Mesenchymal stem cell (in vitro differentiated cells and primary cell): ENCODE measurements at regions not wholly inside any gene's neighbourhood (a gene's known extent, or its start where the extent isn't known, plus 50 kb on each side); places are given as distances from the start of the nearest gene placed in this dataset.

Source experiments
- DNase-seq: peaks from one replicate; pipeline ENCODE4 v3.0.0-alpha.2; 2013
- H2AFZ ChIP-seq: one replicate; pipeline ENCODE4 v1.6.1; 2013; ENCODE audit warnings: low read depth, mild to moderate bottlenecking, control low read depth, inconsistent platforms, low read length, moderate library complexity
- H2AK5ac ChIP-seq: 2 replicates; pipeline ENCODE4 v1.6.1; 2013; ENCODE audit warnings: low read length, moderate library complexity, mild to moderate bottlenecking, inconsistent platforms; ENCODE audit not compliant: severe bottlenecking
- H2BK120ac ChIP-seq: one replicate; pipeline ENCODE4 v1.6.1; 2013; ENCODE audit warnings: low read depth, mild to moderate bottlenecking, inconsistent platforms, low read length, moderate library complexity
- H2BK12ac ChIP-seq, 2 experiments: one replicate each; pipeline ENCODE4 v1.6.1; 2013; ENCODE audit warnings: inconsistent platforms in 2 of 2, low read length in 2 of 2, mild to moderate bottlenecking in 2 of 2, moderate library complexity in 2 of 2, control low read depth in 1 of 2
- H2BK15ac ChIP-seq: one replicate; pipeline ENCODE4 v1.6.1; 2013; ENCODE audit warnings: mild to moderate bottlenecking, low read depth, inconsistent platforms; ENCODE audit not compliant: poor library complexity, severe bottlenecking
- H2BK5ac ChIP-seq: 2 replicates; pipeline ENCODE4 v1.6.1; 2013; ENCODE audit warnings: low read depth, mild to moderate bottlenecking, low read length, control low read depth, inconsistent platforms; ENCODE audit not compliant: poor library complexity, severe bottlenecking
- H3K14ac ChIP-seq, 2 experiments: one replicate each; pipeline ENCODE4 v1.6.1; 2013; ENCODE audit warnings: inconsistent platforms in 2 of 2, low read length in 2 of 2, control low read depth in 1 of 2, mild to moderate bottlenecking in 1 of 2, moderate library complexity in 1 of 2
- H3K18ac ChIP-seq, 2 experiments: one replicate each; pipeline ENCODE4 v1.6.1; 2013; ENCODE audit warnings: inconsistent platforms in 2 of 2, low read length in 2 of 2, control low read depth in 1 of 2, low read depth in 1 of 2, mild to moderate bottlenecking in 1 of 2
- H3K23ac ChIP-seq, 2 experiments: one replicate each; pipeline ENCODE4 v1.6.1; 2013; ENCODE audit warnings: inconsistent platforms in 2 of 2, low read length in 2 of 2, mild to moderate bottlenecking in 2 of 2, moderate library complexity in 2 of 2, control low read depth in 1 of 2
- H3K27ac ChIP-seq: 2 replicates; pipeline ENCODE4 v1.5.1; 2013; ENCODE audit warnings: mild to moderate bottlenecking, moderate library complexity, low read length, control low read depth, inconsistent platforms; ENCODE audit not compliant: poor library complexity, severe bottlenecking
- H3K27me3 ChIP-seq, 2 experiments: 2 replicates each; pipeline versions ENCODE4 v1.6.1 to v1.7.0; 2013; ENCODE audit warnings: low read length in 2 of 2, mild to moderate bottlenecking in 2 of 2, moderate library complexity in 2 of 2, control low read depth in 1 of 2, inconsistent platforms in 1 of 2; ENCODE audit not compliant: control insufficient read depth in 1 of 2, insufficient read depth in 1 of 2
- H3K36me3 ChIP-seq, 2 experiments: 2 replicates each; pipeline versions ENCODE4 v1.6.1 to v1.7.0; 2013; ENCODE audit warnings: low read length in 2 of 2, control low read depth in 1 of 2, inconsistent platforms in 1 of 2, low read depth in 1 of 2, mild to moderate bottlenecking in 1 of 2; ENCODE audit not compliant: insufficient read depth in 2 of 2, control insufficient read depth in 1 of 2
- H3K4ac ChIP-seq, 2 experiments: one replicate each; pipeline ENCODE4 v1.6.1; 2013; ENCODE audit warnings: inconsistent platforms in 2 of 2, low read length in 2 of 2, mild to moderate bottlenecking in 2 of 2, moderate library complexity in 2 of 2, control low read depth in 1 of 2, low read depth in 1 of 2
- H3K4me1 ChIP-seq: 2 replicates; pipeline ENCODE4 v1.6.1; 2013; ENCODE audit warnings: low read depth, low read length, control low read depth; ENCODE audit not compliant: control insufficient read depth, insufficient read depth
- H3K4me2 ChIP-seq: 2 replicates; pipeline ENCODE4 v1.6.1; 2013; ENCODE audit warnings: low read length, mild to moderate bottlenecking, inconsistent platforms; ENCODE audit not compliant: poor library complexity, severe bottlenecking
- H3K4me3 ChIP-seq, 2 experiments: 2 replicates each; pipeline versions ENCODE4 v1.5.1 to v1.7.0; 2013; ENCODE audit warnings: low read length in 2 of 2, mild to moderate bottlenecking in 2 of 2, control low read depth in 1 of 2, low read depth in 1 of 2; ENCODE audit not compliant: insufficient read depth in 1 of 2
- H3K79me1 ChIP-seq: replicated peaks from 2 replicates; pipeline ENCODE4 v1.6.1; 2013; ENCODE audit warnings: mild to moderate bottlenecking, control low read depth, low read length, inconsistent platforms; ENCODE audit not compliant: poor library complexity, severe bottlenecking
- H3K9ac ChIP-seq: 2 replicates; pipeline ENCODE4 v1.7.0; 2013; ENCODE audit warnings: mild to moderate bottlenecking, low read length, moderate library complexity
- H3K9me3 ChIP-seq: 2 replicates; pipeline ENCODE4 v1.7.0; 2013; ENCODE audit warnings: mild to moderate bottlenecking, low read length; ENCODE audit not compliant: control insufficient read depth
- H4K8ac ChIP-seq: one replicate; pipeline ENCODE4 v1.6.1; 2013; ENCODE audit warnings: inconsistent platforms, mild to moderate bottlenecking, low read length, moderate library complexity
- H4K91ac ChIP-seq: one replicate; pipeline ENCODE4 v1.6.1; 2013; ENCODE audit warnings: mild to moderate bottlenecking, low read length, inconsistent platforms
- WGBS: methylation state at CpG from one replicate; pipeline ENCODE4 v1.1.7; 2013; ENCODE audit warnings: mixed read lengths; 5-methylcytosine and 5-hydroxymethylcytosine counted together

- no peak overlapping the region for H2AK5ac ChIP-seq
- H2BK120ac ChIP-seq: no peak overlapping the region
- H3K79me1 ChIP-seq: no peaks in the 10 kb centered on the region
- H3K4me3 ChIP-seq: no peak overlapping the region
- no peak overlapping the region for H3K4ac ChIP-seq
- no peak for DNase-seq
- H3K23ac ChIP-seq: no peak overlapping the region
- H2AFZ ChIP-seq: no peak overlapping the region
- no peaks in the 10 kb centered on the region for H3K4me1 ChIP-seq
- H3K36me3 ChIP-seq: no peaks in the 10 kb centered on the region
- no peak overlapping the region for H3K9ac ChIP-seq
- no peak overlapping the region for H2BK5ac ChIP-seq
- 81% methylated on average over 1 of the region's 1 CpG for WGBS
- no peak overlapping the region for H2BK12ac ChIP-seq
- H2BK15ac ChIP-seq: no peak overlapping the region
- H4K91ac ChIP-seq: no peak overlapping the region
- H3K18ac ChIP-seq: no peak overlapping the region
- H3K9me3 ChIP-seq: no peaks in the 10 kb centered on the region
- H4K8ac ChIP-seq: no peak overlapping the region
- no peaks in the 10 kb centered on the region for H3K27me3 ChIP-seq
- no peak overlapping the region for H3K4me2 ChIP-seq
- no peak overlapping the region for H3K14ac ChIP-seq
- H3K27ac ChIP-seq: no peak overlapping the region
These were observed 191.6 kb upstream of the E2F7 start for GRCh38 chr12:77256956-77257355.

GRCh38 chr12:77253321-77253720, 188.0 kb upstream of the E2F7 start:
- 80% methylated on average over 1 of the region's 2 CpGs for WGBS
- Histone ChIP-seq H3K79me1 (no peaks in the 10 kb centered on the region), H3K4me2 (no peak overlapping the region), H3K4me1 (no peaks in the 10 kb centered on the region), H3K27ac (no peak overlapping the region), H4K91ac (no peak overlapping the region), H2BK5ac (no peak overlapping the region), H3K14ac (no peak overlapping the region), H3K9ac (no peak overlapping the region), H2BK12ac (no peak overlapping the region), H3K23ac (no peak overlapping the region), H4K8ac (no peak overlapping the region), H3K9me3 (no peaks in the 10 kb centered on the region), H3K36me3 (no peaks in the 10 kb centered on the region), H2AK5ac (no peak overlapping the region), H3K18ac (no peak overlapping the region), H2BK120ac (no peak overlapping the region), H3K27me3 (no peaks in the 10 kb centered on the region), H3K4ac (no peak overlapping the region), H2BK15ac (no peak overlapping the region), H2AFZ (no peak overlapping the region), H3K4me3 (no peak overlapping the region)
- no peak for DNase-seq

DNA sequence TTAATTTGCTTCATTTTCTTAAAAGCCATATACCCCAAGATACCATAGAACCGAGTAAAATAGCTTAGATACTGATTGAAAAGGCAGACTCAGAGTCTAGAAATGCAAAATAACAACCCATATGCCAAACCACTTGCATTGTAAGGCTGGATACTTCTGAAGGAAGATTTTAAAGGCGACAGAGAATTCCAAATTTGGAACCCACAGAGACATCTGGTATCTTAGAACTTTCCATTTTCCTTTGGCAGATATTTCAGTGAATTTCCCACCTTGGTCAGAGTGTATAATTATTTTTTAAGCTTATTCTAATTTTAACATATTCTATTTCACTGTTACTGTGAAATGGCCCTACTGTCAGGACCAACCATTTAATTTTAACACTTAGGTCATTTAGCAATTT, 186.4 kb upstream of the E2F7 start:
- H3K27me3 ChIP-seq: no peaks in the 10 kb centered on the region
- H4K91ac ChIP-seq: no peak overlapping the region
- no peak overlapping the region for H2AFZ ChIP-seq
- H2AK5ac ChIP-seq: no peak overlapping the region
- no peak for DNase-seq
- no peak overlapping the region for H3K18ac ChIP-seq
- H3K4me2 ChIP-seq: no peak overlapping the region
- H2BK120ac ChIP-seq: no peak overlapping the region
- no peak overlapping the region for H3K27ac ChIP-seq
- no peak overlapping the region for H2BK5ac ChIP-seq
- WGBS: no CpG with 5 or more reads among the region's 2 CpGs
- no peak overlapping the region for H4K8ac ChIP-seq
- no peaks in the 10 kb centered on the region for H3K4me1 ChIP-seq
- H2BK12ac ChIP-seq: no peak overlapping the region
- H3K14ac ChIP-seq: no peak overlapping the region
- no peak overlapping the region for H2BK15ac ChIP-seq
- H3K4me3 ChIP-seq: no peak overlapping the region
- no peak overlapping the region for H3K23ac ChIP-seq
- H3K36me3 ChIP-seq: no peaks in the 10 kb centered on the region
- H3K9me3 ChIP-seq: no peaks in the 10 kb centered on the region
- H3K79me1 ChIP-seq: no peaks in the 10 kb centered on the region
- no peak overlapping the region for H3K4ac ChIP-seq
- H3K9ac ChIP-seq: no peak overlapping the region

- DNase-seq: no peak
- no peak overlapping the region for H2BK12ac ChIP-seq
- H4K8ac ChIP-seq: no peak overlapping the region
- no peak overlapping the region for H2AFZ ChIP-seq
- no peaks in the 10 kb centered on the region for H3K79me1 ChIP-seq
- H4K91ac ChIP-seq: no peak overlapping the region
- no peak overlapping the region for H3K27ac ChIP-seq
- H3K4ac ChIP-seq: no peak overlapping the region
- no peak overlapping the region for H3K4me3 ChIP-seq
- 93% methylated on average over 5 of the region's 5 CpGs for WGBS
- H2BK120ac ChIP-seq: no peak overlapping the region
- H3K4me2 ChIP-seq: no peak overlapping the region
- no peak overlapping the region for H3K14ac ChIP-seq
- no peak overlapping the region for H2BK5ac ChIP-seq
- H3K9me3 ChIP-seq: no peaks in the 10 kb centered on the region
- H3K18ac ChIP-seq: no peak overlapping the region
- H3K9ac ChIP-seq: no peak overlapping the region
- H3K36me3 ChIP-seq: no peaks in the 10 kb centered on the region
- H2AK5ac ChIP-seq: no peak overlapping the region
- no peaks in the 10 kb centered on the region for H3K27me3 ChIP-seq
- no peak overlapping the region for H3K23ac ChIP-seq
- H3K4me1 ChIP-seq: no peaks in the 10 kb centered on the region
- H2BK15ac ChIP-seq: no peak overlapping the region
These were observed 184.5 kb upstream of the E2F7 start for GRCh38 chr12:77249892-77250291.
